DOHH2 (cell line): ENCODE measurements at regions not wholly inside any gene's neighbourhood (a gene's known extent, or its start where the extent isn't known, plus 50 kb on each side); places are given as distances from the start of the nearest gene placed in this dataset.

ENCODE experiments used
- H3F3A ChIP-seq: fragments of 200-600 bp; sonication (generic), shearing (Covaris generic); 2 replicates; pipeline ENCODE4 v1.6.0; 2016; ENCODE audit warnings: antibody characterized with exemption, mild to moderate bottlenecking; ENCODE audit not compliant: control insufficient read depth, insufficient read depth
- H3K27ac ChIP-seq: fragments of 200-600 bp; sonication (generic); 2 replicates; pipeline ENCODE4 v1.5.1; 2014; ENCODE audit warnings: low read depth, mild to moderate bottlenecking, low read length, moderate library complexity
- H3K27me3 ChIP-seq: fragments of 200-600 bp; sonication (generic); 2 replicates; pipeline ENCODE4 v1.6.1; 2014; ENCODE audit warnings: mild to moderate bottlenecking, low read length, mixed read lengths; ENCODE audit not compliant: control insufficient read depth
- H3K36me3 ChIP-seq: fragments of 200-600 bp; sonication (generic); 2 replicates; pipeline ENCODE4 v1.6.1; 2014; ENCODE audit warnings: mild to moderate bottlenecking, low read length, moderate library complexity, mixed read lengths; ENCODE audit not compliant: control insufficient read depth
- H3K4me1 ChIP-seq: fragments of 200-600 bp; sonication (generic); 2 replicates; pipeline ENCODE4 v1.6.1; 2014; ENCODE audit warnings: mild to moderate bottlenecking, low read length, mixed read lengths; ENCODE audit not compliant: control insufficient read depth
- H3K4me2 ChIP-seq: fragments of 200-600 bp; sonication (generic); 2 replicates; pipeline ENCODE4 v1.6.0; 2014; ENCODE audit warnings: mild to moderate bottlenecking, low read length, moderate library complexity
- H3K4me3 ChIP-seq: fragments of 200-600 bp; sonication (generic); 2 replicates; pipeline ENCODE4 v1.5.1; 2014; ENCODE audit warnings: mild to moderate bottlenecking, low read length, mixed read lengths
- H3K79me2 ChIP-seq: fragments of 200-600 bp; sonication (generic); 2 replicates; pipeline ENCODE4 v1.6.1; 2014; ENCODE audit warnings: mild to moderate bottlenecking, low read length, mixed read lengths; ENCODE audit not compliant: control insufficient read depth
- H3K9me2 ChIP-seq: fragments of 200-600 bp; sonication (generic); replicated peaks from 2 replicates; pipeline ENCODE4 v1.6.1; 2014; ENCODE audit warnings: mild to moderate bottlenecking, low read length, mixed read lengths; ENCODE audit not compliant: control insufficient read depth
- H3K9me3 ChIP-seq: fragments of 200-600 bp; sonication (generic); 2 replicates; pipeline ENCODE4 v1.6.1; 2014; ENCODE audit warnings: antibody characterized with exemption, low read length, mixed read lengths; ENCODE audit not compliant: control insufficient read depth, insufficient read depth
- H4K20me1 ChIP-seq: fragments of 200-600 bp; sonication (generic); 2 replicates; pipeline ENCODE4 v1.6.0; 2014; ENCODE audit warnings: low read depth, mild to moderate bottlenecking, antibody characterized with exemption, low read length, moderate library complexity; ENCODE audit not compliant: control insufficient read depth, insufficient read depth
- EZH2phosphoT487 ChIP-seq: fragments of 200-600 bp; sonication (generic); IDR thresholded peaks from 2 replicates; pipeline ENCODE4 v1.6.1; 2017; ENCODE audit warnings: borderline replicate concordance, mild to moderate bottlenecking, antibody characterized with exemption, low read length, moderate library complexity, mixed read lengths
- TF ChIP-seq, protein P1 (sequence below): fragments of 200-600 bp; sonication (generic); IDR thresholded peaks from one replicate; pipeline ENCODE4 v1.5.1; 2014; ENCODE audit warnings: antibody characterized with exemption, mild to moderate bottlenecking, low read depth, low read length; ENCODE audit not compliant: poor library complexity, severe bottlenecking

DNA sequence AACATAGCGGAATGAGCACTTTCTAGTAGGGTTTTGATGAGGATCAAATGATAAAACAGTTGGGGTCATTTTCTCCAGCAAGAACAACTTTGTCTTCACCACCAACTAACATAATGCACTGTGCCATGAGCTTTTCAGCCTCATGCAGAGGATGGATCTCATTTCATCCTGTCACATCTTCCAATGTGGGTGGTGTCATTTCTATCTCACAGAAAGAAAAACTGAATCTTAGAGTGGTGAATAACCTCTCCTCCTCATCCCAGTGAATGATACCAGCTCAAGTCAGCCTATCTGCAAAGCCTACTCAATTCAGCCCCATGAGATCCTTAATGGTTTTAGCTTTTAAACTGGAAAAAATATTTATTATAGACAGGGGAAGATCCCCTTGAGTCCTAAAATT lies 1147.2 kb downstream of the VRK1 start:
- Histone ChIP-seq H3K27ac (no peak overlapping the region), H3K9me3 (no peaks in the 10 kb centered on the region), H3K79me2 (no peaks in the 10 kb centered on the region), H3F3A (no peaks in the 10 kb centered on the region), H3K36me3 (no peaks in the 10 kb centered on the region), H3K27me3 (no peaks in the 10 kb centered on the region), H4K20me1 (no peaks in the 10 kb centered on the region), H3K4me1 (no peaks in the 10 kb centered on the region), H3K4me2 (no peak overlapping the region), H3K9me2 (no peaks in the 10 kb centered on the region), H3K4me3 (no peak overlapping the region)
- TF ChIP-seq, protein P1, sequence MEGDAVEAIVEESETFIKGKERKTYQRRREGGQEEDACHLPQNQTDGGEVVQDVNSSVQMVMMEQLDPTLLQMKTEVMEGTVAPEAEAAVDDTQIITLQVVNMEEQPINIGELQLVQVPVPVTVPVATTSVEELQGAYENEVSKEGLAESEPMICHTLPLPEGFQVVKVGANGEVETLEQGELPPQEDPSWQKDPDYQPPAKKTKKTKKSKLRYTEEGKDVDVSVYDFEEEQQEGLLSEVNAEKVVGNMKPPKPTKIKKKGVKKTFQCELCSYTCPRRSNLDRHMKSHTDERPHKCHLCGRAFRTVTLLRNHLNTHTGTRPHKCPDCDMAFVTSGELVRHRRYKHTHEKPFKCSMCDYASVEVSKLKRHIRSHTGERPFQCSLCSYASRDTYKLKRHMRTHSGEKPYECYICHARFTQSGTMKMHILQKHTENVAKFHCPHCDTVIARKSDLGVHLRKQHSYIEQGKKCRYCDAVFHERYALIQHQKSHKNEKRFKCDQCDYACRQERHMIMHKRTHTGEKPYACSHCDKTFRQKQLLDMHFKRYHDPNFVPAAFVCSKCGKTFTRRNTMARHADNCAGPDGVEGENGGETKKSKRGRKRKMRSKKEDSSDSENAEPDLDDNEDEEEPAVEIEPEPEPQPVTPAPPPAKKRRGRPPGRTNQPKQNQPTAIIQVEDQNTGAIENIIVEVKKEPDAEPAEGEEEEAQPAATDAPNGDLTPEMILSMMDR, result no peak
- no peak for TF ChIP-seq EZH2phosphoT487

- Histone ChIP-seq H3F3A (no peaks in the 10 kb centered on the region), H3K9me3 (no peaks in the 10 kb centered on the region), H3K4me3 (no peak overlapping the region), H3K27ac (no peak overlapping the region), H3K27me3 (no peaks in the 10 kb centered on the region), H3K36me3 (no peaks in the 10 kb centered on the region), H3K4me1 (no peaks in the 10 kb centered on the region), H3K79me2 (no peaks in the 10 kb centered on the region), H4K20me1 (no peaks in the 10 kb centered on the region), H3K9me2 (no peaks in the 10 kb centered on the region), H3K4me2 (no peak overlapping the region)
- TF ChIP-seq, protein P1, result no peak
- no peak for TF ChIP-seq EZH2phosphoT487
Observed at GRCh38 chr14:97945631-97946030, 1148.4 kb downstream of the VRK1 start.

DNA sequence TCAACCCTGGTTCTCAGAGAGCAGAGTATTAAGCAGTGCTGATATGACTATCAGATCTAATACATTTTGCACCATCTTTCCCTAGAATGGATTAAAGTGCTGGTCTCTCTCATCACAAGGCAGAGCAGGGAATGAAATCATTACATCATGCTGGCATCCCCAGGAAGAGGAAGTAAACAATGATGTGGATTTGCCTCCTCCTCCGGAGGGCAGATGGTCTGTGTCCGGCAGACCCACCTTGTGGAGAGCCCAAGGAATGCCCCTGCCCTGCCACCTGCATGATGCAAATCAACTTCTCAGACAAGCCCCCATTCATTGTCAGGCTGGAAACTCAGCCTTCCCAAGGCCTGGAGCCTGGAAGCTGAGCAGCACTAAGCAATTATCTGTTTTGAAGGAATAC lies 1149.1 kb downstream of the VRK1 start:
- Histone ChIP-seq H3K4me3 (no peak overlapping the region), H3F3A (no peaks in the 10 kb centered on the region), H3K4me2 (no peak overlapping the region), H3K27ac (no peak overlapping the region), H3K9me2 (no peaks in the 10 kb centered on the region), H3K79me2 (no peaks in the 10 kb centered on the region), H4K20me1 (no peaks in the 10 kb centered on the region), H3K36me3 (no peaks in the 10 kb centered on the region), H3K9me3 (no peaks in the 10 kb centered on the region), H3K27me3 (no peaks in the 10 kb centered on the region), H3K4me1 (no peaks in the 10 kb centered on the region)
- TF ChIP-seq, protein P1, result no peak
- no peak for TF ChIP-seq EZH2phosphoT487

DNA sequence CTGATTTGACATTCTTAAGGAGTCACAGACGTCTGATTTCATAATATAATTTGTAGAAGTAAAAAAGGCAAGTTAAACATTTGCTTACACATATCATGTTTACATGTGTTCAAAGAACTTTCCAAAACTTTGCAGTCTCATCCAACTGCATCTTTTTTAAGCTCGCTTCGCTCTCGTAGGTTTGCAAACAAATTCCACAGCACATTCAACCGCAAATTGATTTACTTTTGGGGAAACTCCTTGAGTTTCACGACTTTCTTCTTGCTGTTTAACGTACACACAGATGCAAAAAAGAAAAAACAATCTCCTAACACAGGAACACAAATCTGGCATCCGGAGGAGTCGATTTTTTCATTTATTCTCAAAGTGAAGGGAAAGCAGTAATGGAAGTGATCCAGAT lies 1149.5 kb downstream of the VRK1 start:
- no peak overlapping the region for H3K4me3 ChIP-seq
- TF ChIP-seq, protein P1, result no peak
- no peak for TF ChIP-seq EZH2phosphoT487
- no peaks in the 10 kb centered on the region for H3K9me3 ChIP-seq
- H3K9me2 ChIP-seq, result no peaks in the 10 kb centered on the region
- no peak overlapping the region for H3K27ac ChIP-seq
- no peak overlapping the region for H3K4me2 ChIP-seq
- H3K4me1 ChIP-seq, result no peaks in the 10 kb centered on the region
- no peaks in the 10 kb centered on the region for H3K27me3 ChIP-seq
- H3K36me3 ChIP-seq, result no peaks in the 10 kb centered on the region
- H4K20me1 ChIP-seq, result no peaks in the 10 kb centered on the region
- no peaks in the 10 kb centered on the region for H3K79me2 ChIP-seq
- no peaks in the 10 kb centered on the region for H3F3A ChIP-seq
